Dedifferentiated amniotic fluid mesenchymal stem cell (primary cell): ENCODE measurements at regions not wholly inside any gene's neighbourhood (a gene's known extent, or its start where the extent isn't known, plus 50 kb on each side); places are given as distances from the start of the nearest gene placed in this dataset.
"Not testable (repeated sequence)": the region's sequence is repeated elsewhere in the genome, so short reads cannot be mapped to it uniquely, and the experiment has no call there.

Experiments
- DNase-seq: peaks from one replicate; pipeline ENCODE4 v3.0.0-alpha.2; 2016; ENCODE audit errors: extremely low spot score

GRCh38 chr13:75178436-75178835 lies 303.5 kb downstream of the TBC1D4 start:
- no peak for DNase-seq

GRCh38 chr13:75175575-75175974 lies 306.4 kb downstream of the TBC1D4 start:
- peak; percentile 40 for DNase-seq

- not testable (repeated sequence) for DNase-seq
Observed at GRCh38 chr13:75175097-75175496, 306.9 kb downstream of the TBC1D4 start.

GRCh38 chr13:75174481-75174880 lies 307.5 kb downstream of the TBC1D4 start:
- no peak for DNase-seq

DNA sequence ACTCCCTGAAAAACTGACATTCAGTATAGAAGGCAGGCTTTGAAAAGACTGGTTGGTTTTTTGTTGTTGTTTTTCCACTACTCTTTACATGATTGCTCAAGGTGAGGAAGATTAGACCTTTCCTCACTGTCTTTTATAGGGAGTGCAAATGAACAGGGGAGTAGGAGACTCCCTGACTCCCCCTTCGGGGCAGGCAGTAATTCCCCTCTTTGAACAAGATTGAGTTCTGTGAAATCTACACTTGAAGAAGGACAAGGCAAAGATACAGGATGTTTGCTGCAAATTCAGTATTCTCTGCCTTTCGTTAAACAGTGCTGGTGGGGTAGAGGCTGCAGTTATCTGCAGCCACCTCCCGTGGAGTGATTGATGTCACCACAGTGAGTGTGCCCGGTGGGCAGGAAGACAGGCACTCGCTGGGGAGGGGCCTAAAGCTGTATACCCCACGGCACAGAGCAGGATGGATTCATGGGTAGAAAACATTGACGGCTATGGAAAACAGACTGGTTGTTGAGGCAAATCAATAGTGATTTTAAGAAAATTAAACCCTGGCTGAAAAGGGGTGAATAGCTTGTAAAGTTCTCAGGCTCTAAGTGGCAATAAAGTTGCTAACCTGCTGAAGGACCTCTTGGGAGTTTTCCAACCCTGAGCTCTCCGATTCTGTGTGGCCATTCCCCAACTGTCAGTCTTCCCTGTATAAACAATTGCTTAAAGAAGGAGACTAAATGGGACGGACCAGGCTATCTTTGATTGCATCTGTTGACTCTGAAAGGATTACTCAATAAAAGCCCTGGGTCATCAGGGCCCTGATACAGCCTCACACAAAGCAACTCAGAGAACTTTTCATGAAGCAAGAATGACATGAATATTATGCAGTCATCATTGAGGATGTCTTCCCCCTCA lies 308.3 kb downstream of the TBC1D4 start:
- DNase-seq, result no peak

DNA sequence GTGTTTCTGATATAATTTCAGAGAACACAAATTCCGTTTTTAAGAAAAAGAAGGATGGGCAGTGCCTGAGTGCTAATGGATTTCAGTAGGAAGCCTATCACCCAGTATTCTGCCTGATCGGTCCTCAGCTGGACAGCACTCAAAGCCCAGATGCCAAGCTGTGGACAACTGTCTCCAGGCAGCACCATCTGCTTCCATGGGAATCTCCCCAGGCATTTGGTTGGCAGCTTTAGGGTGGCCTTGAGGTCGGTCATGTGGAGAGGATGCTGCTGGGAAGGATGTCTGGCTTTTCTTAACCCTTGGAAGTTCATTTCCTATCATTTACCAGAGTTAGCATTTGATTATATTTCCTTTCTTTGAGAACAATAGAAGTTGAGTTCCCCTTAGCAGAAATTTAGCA lies 311.7 kb downstream of the TBC1D4 start:
- no peak for DNase-seq

DNA sequence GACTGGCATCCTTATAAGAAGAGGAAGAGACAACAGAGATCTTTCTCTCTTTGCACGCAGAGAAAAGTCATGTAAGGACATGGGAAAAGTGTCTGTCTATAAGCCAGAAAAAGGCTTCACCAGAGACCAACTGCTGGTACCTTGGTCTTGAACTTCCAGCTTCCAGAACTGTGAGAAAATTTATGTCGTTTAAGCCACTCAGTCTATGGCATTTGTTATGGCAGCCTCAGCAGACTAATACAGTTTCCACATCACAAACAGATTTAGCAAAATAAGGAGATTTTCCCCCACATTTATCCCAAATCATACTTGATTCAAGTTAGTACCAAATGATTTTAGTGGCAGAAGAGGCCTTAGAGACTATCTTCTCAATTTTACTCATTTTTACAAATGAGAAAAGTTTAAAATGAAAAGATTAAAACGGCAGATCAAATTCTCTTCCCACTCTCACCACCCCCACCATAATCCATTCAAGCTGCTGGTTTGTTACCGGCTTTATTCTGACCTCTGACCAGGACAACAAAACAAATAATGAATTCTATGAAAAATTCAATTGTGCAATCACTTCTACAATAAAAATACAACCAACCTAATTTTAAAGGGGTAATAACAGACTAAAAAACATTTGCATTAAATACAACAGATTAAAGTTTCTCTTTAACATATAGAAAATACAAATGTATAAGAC lies 316.3 kb downstream of the TBC1D4 start:
- no peak for DNase-seq

- DNase-seq, result no peak
Observed at GRCh38 chr13:75161804-75162203, 320.2 kb downstream of the TBC1D4 start.

- DNase-seq, result no peak
Observed at GRCh38 chr13:75160984-75161383, 321.0 kb downstream of the TBC1D4 start.

GRCh38 chr13:75154331-75154730 lies 327.6 kb downstream of the TBC1D4 start:
- DNase-seq, result no peak

GRCh38 chr13:75153834-75154233 lies 328.1 kb downstream of the TBC1D4 start:
- DNase-seq, result peak; percentile 34

DNA sequence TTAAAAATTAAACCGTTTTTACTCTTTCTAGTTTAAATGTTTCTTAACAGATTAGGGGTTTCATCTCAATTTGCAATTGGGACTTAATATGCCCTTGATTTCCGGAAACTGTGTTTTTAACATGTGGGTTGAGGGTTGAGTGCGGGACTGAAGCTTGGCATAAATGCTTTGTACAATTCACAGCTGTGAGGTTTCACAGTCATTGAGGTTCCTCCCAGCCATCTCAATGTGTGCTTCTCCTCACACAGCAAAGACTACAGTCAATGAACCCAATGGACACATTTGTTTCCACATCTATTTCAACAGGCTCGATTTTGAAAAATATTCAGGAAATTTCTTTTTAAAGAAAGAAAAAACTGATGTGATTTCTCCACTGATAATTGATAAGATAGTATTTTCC lies 328.6 kb downstream of the TBC1D4 start:
- DNase-seq, result no peak

DNA sequence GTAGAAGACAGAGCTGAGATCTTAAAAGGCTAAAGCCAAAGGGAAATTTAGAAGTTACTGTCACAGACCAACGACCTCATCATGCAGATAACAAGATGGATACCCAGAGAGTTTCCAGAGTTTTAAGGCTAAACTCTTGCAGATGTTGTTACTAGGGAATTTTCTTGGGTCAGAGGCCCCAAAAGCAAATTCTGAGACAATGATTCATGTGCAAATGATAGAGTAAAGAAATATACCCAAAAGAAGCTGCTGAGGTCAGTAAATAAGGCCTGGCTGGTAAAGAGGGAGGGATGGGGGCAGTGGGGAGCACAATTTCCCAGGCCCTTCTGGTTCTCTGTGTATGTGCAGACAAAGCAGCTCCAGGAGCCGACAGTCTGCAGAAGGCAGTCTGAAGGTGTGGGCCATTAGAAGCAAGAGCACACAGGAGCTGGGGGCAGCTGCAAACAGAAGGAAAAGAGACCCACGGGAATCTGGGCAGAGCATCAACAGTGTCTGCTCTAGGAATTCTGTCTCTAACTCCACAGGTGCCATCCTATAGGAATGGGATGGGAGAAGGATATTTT lies 330.8 kb downstream of the TBC1D4 start:
- peak; percentile 72 for DNase-seq

DNA sequence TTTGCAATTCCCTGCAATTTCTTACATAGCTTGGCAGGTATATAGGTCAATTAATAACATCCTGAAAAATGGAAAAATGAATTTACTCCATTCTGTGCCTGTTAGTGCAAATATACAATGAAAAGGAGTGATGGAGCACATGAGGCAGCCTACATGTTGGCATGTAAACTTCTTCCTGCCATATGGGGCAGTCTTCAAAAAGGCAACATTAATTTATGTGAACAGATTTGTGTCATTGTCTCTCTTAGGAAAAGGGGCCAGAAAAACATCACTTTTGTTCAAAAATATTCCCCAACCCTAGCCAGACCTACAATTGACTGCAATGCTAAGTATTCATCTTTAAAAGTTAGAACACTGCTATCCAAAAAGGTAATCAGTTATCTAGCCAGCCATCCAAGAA lies 332.2 kb downstream of the TBC1D4 start:
- no peak for DNase-seq

GRCh38 chr13:75147946-75148345 lies 334.0 kb downstream of the TBC1D4 start:
- no peak for DNase-seq

- DNase-seq, result no peak
Observed at GRCh38 chr13:75146436-75146835, 335.5 kb downstream of the TBC1D4 start.

DNA sequence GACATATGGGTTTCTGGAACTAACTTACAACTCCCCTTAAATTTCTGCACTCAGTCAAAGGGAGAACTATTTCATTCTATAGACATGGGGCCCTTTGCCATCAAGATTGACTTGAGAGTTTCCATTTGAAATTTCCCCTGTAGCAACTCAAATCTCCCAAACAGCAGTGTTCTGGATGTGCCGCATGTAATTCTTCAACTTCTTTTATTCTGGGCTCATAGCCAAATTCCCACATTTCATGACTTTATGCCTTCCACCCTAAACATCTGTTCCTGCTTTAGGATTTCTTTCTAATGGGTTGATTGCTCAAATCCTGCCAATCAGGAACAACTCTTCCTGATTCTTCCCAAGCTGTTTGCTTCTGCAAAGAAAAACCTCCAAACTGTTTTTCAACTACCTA lies 336.0 kb downstream of the TBC1D4 start:
- DNase-seq, result peak; percentile 46

DNA sequence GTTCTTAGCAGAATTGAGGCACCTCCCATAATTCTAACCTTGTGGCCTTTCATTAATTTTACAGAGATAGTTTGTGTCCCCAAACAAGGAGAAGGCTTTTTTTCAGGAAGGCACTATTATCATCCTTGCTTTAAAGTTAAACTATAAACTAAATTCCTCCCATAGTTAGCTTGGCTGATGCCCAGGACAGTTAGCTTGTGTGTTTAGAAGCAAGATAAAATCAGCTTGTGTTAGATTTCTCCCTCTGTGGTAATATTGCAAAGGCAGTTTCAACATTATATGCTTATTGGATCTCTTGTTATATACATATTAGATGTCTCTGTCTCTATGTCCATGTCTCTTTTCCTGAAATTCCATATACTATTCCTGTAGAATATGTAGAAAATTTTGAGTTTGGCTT lies 342.7 kb downstream of the TBC1D4 start:
- DNase-seq, result peak; percentile 56

- DNase-seq, result no peak
Observed at GRCh38 chr13:75137911-75138571, 343.9 kb downstream of the TBC1D4 start.

GRCh38 chr13:75136151-75136550 lies 345.8 kb downstream of the TBC1D4 start:
- no peak for DNase-seq

DNA sequence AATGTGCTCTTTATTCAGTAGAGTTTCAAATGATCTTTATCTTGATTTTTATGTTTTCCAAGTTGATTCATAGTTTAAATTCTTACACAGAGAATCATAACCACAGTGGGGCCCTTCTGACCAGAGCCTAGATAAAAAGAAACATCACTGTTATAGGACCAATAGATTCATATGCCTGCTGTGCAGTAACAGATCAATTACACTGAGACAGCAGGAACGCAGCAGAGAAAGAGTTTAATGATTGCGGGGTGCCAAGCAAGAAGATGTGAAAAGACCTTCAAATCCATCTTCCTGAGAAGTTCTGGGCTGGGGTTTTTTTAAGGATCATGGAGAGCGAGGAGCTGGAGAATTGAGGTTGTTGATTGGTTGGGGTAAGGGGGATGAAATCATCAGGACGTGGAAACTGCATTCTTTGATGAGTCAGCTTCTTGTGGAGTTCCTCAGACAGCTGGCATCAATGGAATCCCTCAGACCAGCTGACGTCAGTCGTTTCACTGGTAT lies 346.6 kb downstream of the TBC1D4 start:
- peak; percentile 87 for DNase-seq
